GM21717 (cell line): ENCODE measurements at regions not wholly inside any gene's neighbourhood (a gene's known extent, or its start where the extent isn't known, plus 50 kb on each side); places are given as distances from the start of the nearest gene placed in this dataset.

Experiments
- ATAC-seq: cut with Tn5 transposase; IDR thresholded peaks from one replicate; pipeline ENCODE4 v1.9.1; 2021; ENCODE audit warnings: mild to moderate bottlenecking, moderate library complexity; ENCODE audit not compliant: unreplicated experiment

- no peak for ATAC-seq
Measured at GRCh38 chr21:34192646-34193285, 119.4 kb downstream of the MRPS6 start.

- no peak for ATAC-seq
Measured at GRCh38 chr21:34195335-34195734, 122.0 kb downstream of the MRPS6 start.

- ATAC-seq: no peak
Measured at GRCh38 chr21:34196996-34197395, 123.6 kb downstream of the MRPS6 start.

- no peak for ATAC-seq
Measured at GRCh38 chr21:34197561-34197960, 124.2 kb downstream of the MRPS6 start.

GRCh38 chr21:34198231-34199120 lies 125.1 kb downstream of the MRPS6 start:
- ATAC-seq: no peak

GRCh38 chr21:34199121-34199910 lies 125.9 kb downstream of the MRPS6 start:
- ATAC-seq: no peak

- no peak for ATAC-seq
Measured at GRCh38 chr21:34200288-34200905, 127.0 kb downstream of the MRPS6 start.

GRCh38 chr21:34201001-34201400 lies 127.6 kb downstream of the MRPS6 start:
- ATAC-seq: no peak

- no peak for ATAC-seq
Measured at GRCh38 chr21:34201481-34201858, 128.1 kb downstream of the MRPS6 start.

GRCh38 chr21:34202553-34203372 lies 129.4 kb downstream of the MRPS6 start:
- no peak for ATAC-seq

- ATAC-seq: no peak
Measured at GRCh38 chr21:34203851-34204420, 130.6 kb downstream of the MRPS6 start.

GRCh38 chr21:34204481-34205439 lies 131.4 kb downstream of the MRPS6 start:
- ATAC-seq: no peak

GRCh38 chr21:34205811-34206571 lies 132.6 kb downstream of the MRPS6 start:
- peak; percentile 60 for ATAC-seq

GRCh38 chr21:34213959-34214358 lies 140.6 kb downstream of the MRPS6 start:
- ATAC-seq: no peak

GRCh38 chr21:34215501-34215900 lies 142.1 kb downstream of the MRPS6 start:
- no peak for ATAC-seq

- ATAC-seq: no peak
Measured at GRCh38 chr21:34215911-34216717, 142.7 kb downstream of the MRPS6 start.

- ATAC-seq: no peak
Measured at GRCh38 chr21:34216718-34217032, 143.3 kb downstream of the MRPS6 start.
